ENCODE measurements at regions not wholly inside any gene's neighbourhood (a gene's known extent, or its start where the extent isn't known, plus 50 kb on each side); places are given as distances from the start of the nearest gene placed in this dataset.
A peak's percentile ranks its signal among the peaks of the same experiment; 100 is the strongest.
"Not testable (repeated sequence)": the region's sequence is repeated elsewhere in the genome, so short reads cannot be mapped to it uniquely, and the experiment has no call there.

DNA sequence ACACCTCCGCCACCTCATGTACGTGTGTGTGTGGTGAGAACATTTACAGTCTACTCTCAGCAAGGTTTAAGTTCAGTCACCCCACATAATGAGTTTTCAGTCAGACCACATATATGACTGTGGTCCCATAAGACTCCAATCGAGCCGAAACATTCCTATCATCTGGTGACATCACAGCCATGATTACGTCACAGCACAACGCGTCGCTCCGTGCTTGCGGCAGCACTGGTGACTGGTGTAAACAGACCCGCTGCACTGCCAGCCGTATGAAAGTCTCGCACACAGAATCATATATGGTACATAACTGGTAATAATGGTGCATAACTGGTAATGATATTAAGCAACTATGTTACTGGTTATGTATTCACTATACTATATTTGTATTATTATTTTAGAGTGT, 150.7 kb downstream of the DLL1 start:
- Histone ChIP-seq H3K4me3 (no peak overlapping the region), H3K27me3 (no peaks in the 10 kb centered on the region), H3K36me3 (no peaks in the 10 kb centered on the region), H3K9me3 (peaks cover 0 to 11% (median 0%) of the 10 kb centered on the region in 3 donors), H3K27ac (no peak overlapping the region), H3K4me1 (peaks cover 0 to 7% (median 0%) of the 10 kb centered on the region in 3 donors)
- WGBS, 2 donors (ENCODE audit: low coverage in 1 of 2): 65 to 87% methylated on average over 4 to 6 of the region's 13 CpGs
- no peak for ATAC-seq
- TF ChIP-seq EP300 (IDR thresholded peaks at IDR 0.05) (no peak), POLR2A (IDR thresholded peaks at IDR 0.05) (no peak), POLR2AphosphoS5 (IDR thresholded peaks at IDR 0.05) (no peak)
- TF ChIP-seq, protein P1, sequence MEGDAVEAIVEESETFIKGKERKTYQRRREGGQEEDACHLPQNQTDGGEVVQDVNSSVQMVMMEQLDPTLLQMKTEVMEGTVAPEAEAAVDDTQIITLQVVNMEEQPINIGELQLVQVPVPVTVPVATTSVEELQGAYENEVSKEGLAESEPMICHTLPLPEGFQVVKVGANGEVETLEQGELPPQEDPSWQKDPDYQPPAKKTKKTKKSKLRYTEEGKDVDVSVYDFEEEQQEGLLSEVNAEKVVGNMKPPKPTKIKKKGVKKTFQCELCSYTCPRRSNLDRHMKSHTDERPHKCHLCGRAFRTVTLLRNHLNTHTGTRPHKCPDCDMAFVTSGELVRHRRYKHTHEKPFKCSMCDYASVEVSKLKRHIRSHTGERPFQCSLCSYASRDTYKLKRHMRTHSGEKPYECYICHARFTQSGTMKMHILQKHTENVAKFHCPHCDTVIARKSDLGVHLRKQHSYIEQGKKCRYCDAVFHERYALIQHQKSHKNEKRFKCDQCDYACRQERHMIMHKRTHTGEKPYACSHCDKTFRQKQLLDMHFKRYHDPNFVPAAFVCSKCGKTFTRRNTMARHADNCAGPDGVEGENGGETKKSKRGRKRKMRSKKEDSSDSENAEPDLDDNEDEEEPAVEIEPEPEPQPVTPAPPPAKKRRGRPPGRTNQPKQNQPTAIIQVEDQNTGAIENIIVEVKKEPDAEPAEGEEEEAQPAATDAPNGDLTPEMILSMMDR (IDR thresholded peaks at IDR 0.05): no peak

DNA sequence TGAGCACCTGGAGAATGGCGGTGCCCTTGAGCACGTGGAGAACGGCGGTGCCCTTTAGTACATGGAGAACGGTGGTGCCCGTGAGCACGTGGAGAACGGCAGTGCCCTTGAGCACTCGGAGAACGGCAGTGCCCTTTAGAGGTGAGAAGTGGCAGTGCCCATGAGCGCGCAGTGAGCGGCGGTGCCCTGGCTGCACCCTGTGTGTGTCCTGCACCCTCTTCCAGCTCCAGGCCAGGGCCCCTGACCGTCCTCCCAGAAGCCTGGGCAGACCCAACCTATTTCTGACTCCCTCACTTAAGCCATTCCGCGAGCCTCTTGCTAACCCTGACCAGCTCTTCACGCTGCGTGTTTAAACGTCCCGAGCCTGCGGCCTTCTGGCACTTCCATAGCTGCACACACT, 151.3 kb downstream of the DLL1 start:
- TF ChIP-seq, protein P1 (IDR thresholded peaks at IDR 0.05): no peak
- TF ChIP-seq POLR2AphosphoS5 (IDR thresholded peaks at IDR 0.05) (no peak), EP300 (IDR thresholded peaks at IDR 0.05) (no peak), POLR2A (IDR thresholded peaks at IDR 0.05) (no peak)
- ATAC-seq: no peak
- no peak overlapping the region for H3K27ac ChIP-seq
- H3K36me3 ChIP-seq: no peaks in the 10 kb centered on the region
- H3K9me3 ChIP-seq: peaks cover 0 to 11% (median 0%) of the 10 kb centered on the region in 3 donors
- H3K4me3 ChIP-seq: no peak overlapping the region
- peaks cover 0 to 7% (median 0%) of the 10 kb centered on the region in 3 donors for H3K4me1 ChIP-seq
- no peaks in the 10 kb centered on the region for H3K27me3 ChIP-seq
- 88 to 97% methylated on average over 6 to 18 of the region's 22 CpGs for WGBS, 2 donors (ENCODE audit: low coverage in 1 of 2)

DNA sequence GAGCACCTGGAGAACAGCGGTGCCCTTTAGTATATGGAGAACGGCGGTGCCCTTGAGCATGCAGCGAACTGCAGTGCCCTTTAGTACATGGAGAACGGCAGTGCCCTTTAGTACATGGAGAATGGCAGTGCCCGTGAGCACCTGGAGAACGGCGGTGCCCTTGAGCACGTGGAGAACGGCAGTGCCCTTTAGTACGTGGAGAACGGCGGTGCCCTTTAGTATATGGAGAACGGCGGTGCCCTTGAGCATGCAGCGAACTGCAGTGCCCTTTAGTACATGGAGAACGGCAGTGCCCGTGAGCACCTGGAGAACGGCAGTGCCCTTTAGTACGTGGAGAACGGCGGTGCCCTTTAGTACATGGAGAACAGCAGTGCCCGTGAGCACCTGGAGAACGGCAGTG, 151.8 kb downstream of the DLL1 start:
- H3K4me1 ChIP-seq: peaks cover 0 to 11% (median 0%) of the 10 kb centered on the region in 3 donors
- ATAC-seq, H3K4me3 ChIP-seq, H3K36me3 ChIP-seq, H3K27ac ChIP-seq, H3K9me3 ChIP-seq, H3K27me3 ChIP-seq: not testable (repeated sequence)
- WGBS, 2 donors (ENCODE audit: low coverage in 1 of 2): 83 to 91% methylated on average over 19 of the region's 24 CpGs

DNA sequence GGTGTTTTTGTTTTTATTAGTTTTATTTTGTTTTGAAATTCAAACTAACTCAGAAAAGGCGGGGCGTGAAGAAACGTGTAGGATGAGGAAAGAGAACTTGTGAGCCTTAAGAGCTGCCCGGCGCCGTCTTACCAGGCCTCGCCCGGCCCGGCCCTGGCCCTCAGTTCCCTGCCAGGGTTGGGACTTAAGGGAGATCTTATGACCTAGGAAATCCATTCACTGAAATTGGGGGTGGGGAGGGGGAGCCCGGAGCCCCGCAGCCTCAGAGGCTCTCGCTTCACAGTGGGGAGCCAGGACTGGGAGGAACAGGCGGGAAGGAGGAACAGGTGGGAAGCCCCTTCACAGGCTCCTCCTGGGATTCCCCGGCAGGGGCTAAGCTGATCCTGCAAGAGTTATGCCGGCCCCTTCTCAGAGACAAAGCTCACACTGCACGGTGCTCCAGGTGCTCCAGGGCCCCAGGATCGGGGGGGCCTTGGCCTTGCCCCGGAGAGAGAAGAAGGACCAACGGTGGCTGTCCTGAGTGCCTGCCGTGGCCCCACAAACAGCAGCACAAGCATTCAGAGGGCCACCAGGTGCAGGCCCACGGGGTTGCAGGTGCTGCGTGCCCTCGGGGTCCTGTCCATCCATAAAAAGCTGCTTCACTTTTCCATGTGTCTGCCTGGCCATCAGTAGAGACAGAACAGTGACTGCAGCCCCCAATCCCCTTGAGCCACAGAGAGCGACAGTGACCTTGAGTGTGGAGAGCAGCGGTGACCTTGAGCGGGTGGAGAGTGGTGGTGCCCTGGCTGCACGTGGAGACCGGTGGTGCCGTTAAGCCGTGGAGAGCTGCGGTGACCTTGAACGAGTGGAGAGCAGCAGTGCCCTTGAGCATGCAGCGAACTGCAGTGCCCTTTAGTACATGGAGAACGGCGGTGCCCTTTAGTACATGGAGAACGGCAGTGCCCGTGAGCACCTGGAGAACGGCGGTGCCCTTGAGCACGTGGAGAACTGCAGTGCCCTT, 152.7 kb downstream of the DLL1 start:
- no peaks in the 10 kb centered on the region for H3K9me3 ChIP-seq
- no peaks in the 10 kb centered on the region for H3K36me3 ChIP-seq
- no peak for ATAC-seq
- H3K27ac ChIP-seq: peak overlapping the region in 2 of 4 donors; percentile 59 to 65
- no peaks in the 10 kb centered on the region for H3K27me3 ChIP-seq
- H3K4me3 ChIP-seq: no peak overlapping the region
- TF ChIP-seq EP300 (IDR thresholded peaks at IDR 0.05) (no peak), POLR2A (IDR thresholded peaks at IDR 0.05) (no peak), POLR2AphosphoS5 (IDR thresholded peaks at IDR 0.05) (no peak)
- TF ChIP-seq, protein P1 (IDR thresholded peaks at IDR 0.05): no peak
- WGBS, 2 donors (ENCODE audit: low coverage in 1 of 2): 85 to 90% methylated on average over 2 to 10 of the region's 40 CpGs
- H3K4me1 ChIP-seq: peaks cover 0 to 15% (median 0%) of the 10 kb centered on the region in 3 donors

DNA sequence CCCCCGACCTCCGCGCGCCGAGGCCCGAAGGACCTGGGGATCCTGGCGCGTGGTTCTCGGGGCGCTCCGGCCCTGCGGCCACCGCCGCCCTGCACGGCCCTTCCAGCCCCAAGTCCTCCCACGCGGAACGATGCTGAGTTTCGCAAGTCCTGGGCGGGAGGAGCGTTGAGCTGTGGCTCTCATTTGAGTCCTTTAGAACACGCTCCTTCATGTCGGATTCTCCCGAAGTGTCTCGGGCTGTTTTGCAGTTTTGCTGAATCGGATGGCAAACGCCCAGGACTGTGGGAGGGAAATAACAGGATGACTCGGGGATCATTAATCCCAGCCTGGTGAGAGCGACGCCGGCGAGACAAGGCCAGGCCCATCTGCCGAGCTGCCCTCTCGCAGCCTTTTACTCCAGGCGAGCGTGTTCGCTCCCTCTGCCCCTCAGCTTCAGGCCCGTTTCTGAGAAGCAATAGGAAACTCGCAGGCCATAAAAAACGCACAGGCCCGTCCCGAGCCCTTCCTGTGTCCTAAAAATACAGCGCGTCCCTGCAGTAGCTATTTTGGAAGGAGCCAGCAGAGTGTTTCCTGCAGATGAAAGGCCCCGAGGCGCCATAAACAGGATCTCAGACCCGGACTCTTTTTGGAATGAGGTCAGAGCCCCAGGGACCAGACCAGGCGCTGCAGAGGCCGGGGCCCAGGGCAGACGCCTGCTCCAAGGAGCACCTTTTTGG, 153.5 kb downstream of the DLL1 start:
- Histone ChIP-seq H3K27me3 (no peaks in the 10 kb centered on the region), H3K36me3 (no peaks in the 10 kb centered on the region), H3K4me1 (peaks cover 0 to 15% (median 0%) of the 10 kb centered on the region in 3 donors), H3K9me3 (no peaks in the 10 kb centered on the region), H3K27ac (peak overlapping the region in 3 of 4 donors; percentile 59 to 69 (median 65)), H3K4me3 (no peak overlapping the region)
- 66 to 83% methylated on average over 2 to 4 of the region's 50 CpGs for WGBS, 2 donors (ENCODE audit: low coverage in 1 of 2)
- TF ChIP-seq POLR2A (IDR thresholded peaks at IDR 0.05) (no peak), EP300 (IDR thresholded peaks at IDR 0.05) (no peak), POLR2AphosphoS5 (IDR thresholded peaks at IDR 0.05) (no peak)
- TF ChIP-seq, protein P1 (IDR thresholded peaks at IDR 0.05): no peak
- ATAC-seq: peak; percentile 53

Measured in gastroesophageal sphincter (tissue), 4 donors.